ENCODE measurements at regions not wholly inside any gene's neighbourhood (a gene's known extent, or its start where the extent isn't known, plus 50 kb on each side); places are given as distances from the start of the nearest gene placed in this dataset.

- H3K9me3 ChIP-seq = no peaks in the 10 kb centered on the region
- H3K36me3 ChIP-seq = no peaks in the 10 kb centered on the region
- DNase-seq (ENCODE audit: extremely low spot score) = no peak
- no peak overlapping the region for H3K4me3 ChIP-seq
- no peaks in the 10 kb centered on the region for H3K4me1 ChIP-seq
- 87% methylated on average over 3 of the region's 3 CpGs for WGBS
- H3K27me3 ChIP-seq = no peaks in the 10 kb centered on the region
- intact Hi-C loops (cut with DNase I) = no loop called here
- TF ChIP-seq EP300 (IDR thresholded peaks at IDR 0.05) = no peak
- TF ChIP-seq POLR2A (IDR thresholded peaks at IDR 0.05; ENCODE audit: low read depth) = no peak
- no peak for TF ChIP-seq CTCF (IDR thresholded peaks at IDR 0.05)
- H3K27ac ChIP-seq (replicated peaks in 1 of 4) = no peak overlapping the region
Measured at GRCh38 chr7:34491899-34492298, 166.1 kb upstream of the NPSR1 start.

GRCh38 chr7:34493752-34494151, 164.3 kb upstream of the NPSR1 start:
- intact Hi-C loops (cut with DNase I) = no loop called here
- Histone ChIP-seq H3K27ac (replicated peaks in 1 of 4) (no peak overlapping the region), H3K9me3 (no peaks in the 10 kb centered on the region), H3K4me3 (no peak overlapping the region), H3K36me3 (no peaks in the 10 kb centered on the region), H3K4me1 (no peaks in the 10 kb centered on the region), H3K27me3 (no peaks in the 10 kb centered on the region)
- 92% methylated on average over 4 of the region's 4 CpGs for WGBS
- TF ChIP-seq POLR2AphosphoS5 (IDR thresholded peaks at IDR 0.05) (no peak), CTCF (IDR thresholded peaks at IDR 0.05) (no peak), EP300 (IDR thresholded peaks at IDR 0.05) (no peak), POLR2A (IDR thresholded peaks at IDR 0.05; ENCODE audit: low read depth) (no peak)
- no peak for DNase-seq (ENCODE audit: extremely low spot score)

- 68% methylated on average over 4 of the region's 4 CpGs for WGBS
- H3K9me3 ChIP-seq = no peaks in the 10 kb centered on the region
- TF ChIP-seq POLR2A (IDR thresholded peaks at IDR 0.05; ENCODE audit: low read depth) (no peak), CTCF (IDR thresholded peaks at IDR 0.05) (no peak), EP300 (IDR thresholded peaks at IDR 0.05) (no peak), POLR2AphosphoS5 (IDR thresholded peaks at IDR 0.05) (no peak)
- H3K4me1 ChIP-seq = no peaks in the 10 kb centered on the region
- H3K36me3 ChIP-seq = no peaks in the 10 kb centered on the region
- intact Hi-C loops (cut with DNase I) = no loop called here
- H3K27ac ChIP-seq (replicated peaks in 1 of 4) = no peak overlapping the region
- no peaks in the 10 kb centered on the region for H3K27me3 ChIP-seq
- DNase-seq (ENCODE audit: extremely low spot score) = no peak
- no peak overlapping the region for H3K4me3 ChIP-seq
Measured at GRCh38 chr7:34497153-34497777, 160.8 kb upstream of the NPSR1 start.

GRCh38 chr7:34501156-34501555, 156.9 kb upstream of the NPSR1 start:
- no peak overlapping the region for H3K4me3 ChIP-seq
- peaks cover 0 to 4% (median 0%) of the 10 kb centered on the region in 4 donors for H3K9me3 ChIP-seq
- H3K4me1 ChIP-seq = no peaks in the 10 kb centered on the region
- H3K27ac ChIP-seq (replicated peaks in 1 of 4) = no peak overlapping the region
- no peak for TF ChIP-seq POLR2AphosphoS5 (IDR thresholded peaks at IDR 0.05)
- no peak for TF ChIP-seq POLR2A (IDR thresholded peaks at IDR 0.05; ENCODE audit: low read depth)
- no peak for TF ChIP-seq CTCF (IDR thresholded peaks at IDR 0.05)
- TF ChIP-seq EP300 (IDR thresholded peaks at IDR 0.05) = no peak
- H3K36me3 ChIP-seq = no peaks in the 10 kb centered on the region
- DNase-seq (ENCODE audit: extremely low spot score) = peak; percentile 12
- 63% methylated on average over 1 of the region's 1 CpG for WGBS
- intact Hi-C loops (cut with DNase I) = no loop called here
- no peaks in the 10 kb centered on the region for H3K27me3 ChIP-seq

- no peak overlapping the region for H3K4me3 ChIP-seq
- H3K9me3 ChIP-seq = peaks cover 0 to 5% (median 4%) of the 10 kb centered on the region in 4 donors
- intact Hi-C loops (cut with DNase I) = no loop called here
- WGBS = 72% methylated on average over 4 of the region's 4 CpGs
- DNase-seq (ENCODE audit: extremely low spot score) = no peak
- H3K36me3 ChIP-seq = no peaks in the 10 kb centered on the region
- TF ChIP-seq CTCF (IDR thresholded peaks at IDR 0.05) = no peak
- TF ChIP-seq POLR2A (IDR thresholded peaks at IDR 0.05; ENCODE audit: low read depth) = no peak
- no peak for TF ChIP-seq EP300 (IDR thresholded peaks at IDR 0.05)
- TF ChIP-seq POLR2AphosphoS5 (IDR thresholded peaks at IDR 0.05) = no peak
- H3K4me1 ChIP-seq = no peaks in the 10 kb centered on the region
- H3K27me3 ChIP-seq = no peaks in the 10 kb centered on the region
- H3K27ac ChIP-seq (replicated peaks in 1 of 4) = no peak overlapping the region
Measured at GRCh38 chr7:34507191-34507590, 150.8 kb upstream of the NPSR1 start.

All from esophagus muscularis mucosa (tissue), 4 donors.